HS-5 (cell line): ENCODE measurements at regions not wholly inside any gene's neighbourhood (a gene's known extent, or its start where the extent isn't known, plus 50 kb on each side); places are given as distances from the start of the nearest gene placed in this dataset.

Experiments
- DNase-seq: peaks from one replicate; pipeline ENCODE4 v3.0.0-alpha.2; 2012; ENCODE audit warnings: low read depth

DNA sequence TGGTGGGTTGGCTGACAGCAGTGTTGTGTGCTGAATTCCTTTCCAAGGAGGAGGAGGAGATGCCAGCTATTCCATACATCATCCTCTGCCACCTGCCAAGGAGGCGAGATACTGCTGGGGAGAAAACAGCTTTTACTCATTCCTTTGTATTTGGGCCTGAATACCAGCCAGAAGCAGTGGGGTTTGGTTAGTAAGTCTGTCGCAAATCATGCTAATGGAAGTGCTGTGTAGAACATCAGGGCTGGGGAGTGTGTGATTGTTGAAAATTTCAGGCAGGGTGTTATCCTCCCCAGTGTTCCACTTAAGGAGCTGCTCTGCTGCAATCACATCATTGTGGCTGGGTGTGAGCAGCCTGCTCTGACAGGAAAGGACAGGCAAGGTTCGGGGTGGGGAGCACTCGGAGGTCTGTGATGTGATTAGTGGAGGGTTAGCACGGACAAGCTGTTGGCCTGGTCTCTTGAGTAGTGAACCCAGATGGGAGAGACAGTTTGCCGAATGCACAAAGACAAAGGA lies 128.2 kb upstream of the DLX2 start:
- no peak for DNase-seq

DNA sequence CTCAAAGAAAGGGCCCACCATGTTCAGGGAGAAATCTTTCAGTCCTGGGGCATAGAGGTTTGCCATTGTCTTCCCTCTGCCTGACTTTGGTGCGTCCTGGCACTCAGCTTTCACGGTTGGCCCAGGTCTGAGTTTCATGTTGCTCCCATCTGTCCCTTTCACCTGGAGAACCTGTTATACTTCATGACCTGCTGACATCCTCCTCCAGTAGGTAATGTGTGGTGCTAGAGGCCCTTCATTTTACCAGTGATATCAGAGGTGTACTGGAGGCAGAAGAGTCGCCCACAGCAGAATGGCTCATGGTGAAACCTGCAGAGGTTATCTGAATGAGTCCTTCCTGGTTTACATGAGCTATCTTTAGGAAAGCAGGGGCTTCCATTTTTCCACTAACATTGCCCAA lies 128.8 kb upstream of the DLX2 start:
- DNase-seq, result no peak

GRCh38 chr2:172232708-172233396 lies 130.2 kb upstream of the DLX2 start:
- DNase-seq, result no peak

- DNase-seq, result no peak
Measured at GRCh38 chr2:172233987-172234715, 131.5 kb upstream of the DLX2 start.

DNA sequence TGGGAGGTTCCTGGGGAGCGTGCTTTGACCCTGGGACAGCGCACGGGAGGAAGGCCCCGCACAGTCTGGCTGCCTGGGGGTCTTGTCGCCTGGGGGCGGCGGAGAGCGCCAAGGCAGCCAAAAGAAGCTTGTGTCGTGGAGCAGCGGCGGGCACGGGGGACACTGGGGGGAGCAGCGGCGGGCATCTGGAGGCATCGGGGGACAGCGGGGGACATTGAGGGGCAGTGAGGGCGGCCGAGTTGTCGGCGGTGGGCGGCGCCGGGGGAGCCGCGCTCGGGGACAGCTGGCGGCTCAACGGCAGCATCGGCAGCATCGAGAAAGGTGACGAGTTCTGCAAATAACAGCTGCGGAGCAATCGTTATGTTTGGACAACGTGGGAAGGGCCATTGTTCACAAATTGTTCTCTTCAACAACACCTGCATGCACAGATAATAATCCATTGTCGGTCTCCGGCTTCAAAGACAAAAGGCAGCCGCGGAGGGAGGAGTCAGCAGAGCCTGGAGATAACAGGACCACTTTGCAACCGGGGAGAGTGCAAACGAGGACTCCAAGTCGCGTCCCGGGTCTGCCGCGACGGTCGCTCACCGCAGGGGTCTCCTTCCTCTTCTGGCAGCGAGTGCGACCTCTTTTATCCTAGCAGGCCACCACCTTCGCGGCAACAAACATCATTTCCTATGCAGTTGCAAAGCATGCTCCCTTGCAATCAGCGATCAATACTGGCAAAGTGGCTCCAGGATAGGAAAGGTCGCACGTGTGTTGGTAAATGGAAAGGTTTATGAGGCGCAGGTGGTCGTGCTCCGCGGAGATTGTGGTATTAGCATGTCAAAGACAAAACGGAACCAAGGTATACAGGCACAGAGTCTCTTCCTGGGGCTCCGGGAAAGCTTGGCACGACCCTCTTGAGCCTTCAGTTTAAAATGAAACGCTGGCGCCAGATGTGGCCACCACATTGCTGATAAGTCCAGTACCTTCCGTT lies 132.3 kb upstream of the DLX2 start:
- DNase-seq, result no peak

DNA sequence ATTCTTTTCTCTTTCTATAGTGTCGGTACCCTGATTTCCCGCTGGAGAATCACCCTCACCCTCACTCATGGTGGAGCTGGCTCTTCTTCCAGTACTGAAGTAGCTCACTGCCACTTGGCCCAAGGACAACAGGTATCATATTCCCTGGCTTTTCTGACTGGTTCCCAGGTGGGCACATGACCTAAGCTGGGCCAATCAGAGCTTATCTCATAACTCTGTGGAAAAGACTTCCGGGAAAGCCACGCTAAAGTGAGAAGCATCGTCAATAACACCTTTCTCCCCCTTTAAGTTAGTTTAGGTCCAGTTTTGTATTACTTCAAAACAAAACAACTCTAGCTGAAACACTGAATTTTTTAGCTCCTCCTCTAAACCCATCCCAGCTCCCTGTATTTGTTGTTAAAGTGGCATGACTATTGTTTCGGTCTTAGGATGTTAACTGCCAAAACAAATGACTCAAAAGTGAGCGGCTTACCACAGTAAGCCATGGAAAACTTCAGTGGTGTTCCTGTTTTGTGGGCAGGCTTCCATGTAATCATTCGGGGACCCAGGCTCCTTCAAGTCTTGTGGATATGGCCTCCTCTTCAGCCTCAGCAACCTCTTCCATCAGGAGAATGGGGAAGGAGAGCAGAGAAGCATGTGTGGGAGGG lies 137.4 kb upstream of the DLX2 start:
- DNase-seq, result no peak

DNA sequence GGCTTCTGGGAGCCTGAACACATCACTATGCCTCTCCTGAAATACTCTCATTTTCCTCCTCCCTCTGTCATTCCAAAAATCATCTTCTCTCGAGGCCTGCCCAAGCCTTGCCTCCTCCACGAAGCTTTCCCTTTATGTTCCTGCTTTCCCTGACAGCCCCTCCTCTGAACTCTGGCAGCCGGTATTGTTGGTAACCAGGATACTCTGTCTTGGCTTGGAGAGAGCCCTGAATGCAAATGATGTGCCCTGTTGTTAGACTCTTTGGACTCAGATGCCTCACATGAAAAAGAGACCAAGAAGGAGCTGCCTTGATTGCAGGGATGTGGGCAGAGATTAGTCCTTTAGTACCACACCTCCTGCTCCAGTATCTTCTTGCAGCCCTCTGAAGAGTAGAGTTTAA lies 138.5 kb upstream of the DLX2 start:
- no peak for DNase-seq

DNA sequence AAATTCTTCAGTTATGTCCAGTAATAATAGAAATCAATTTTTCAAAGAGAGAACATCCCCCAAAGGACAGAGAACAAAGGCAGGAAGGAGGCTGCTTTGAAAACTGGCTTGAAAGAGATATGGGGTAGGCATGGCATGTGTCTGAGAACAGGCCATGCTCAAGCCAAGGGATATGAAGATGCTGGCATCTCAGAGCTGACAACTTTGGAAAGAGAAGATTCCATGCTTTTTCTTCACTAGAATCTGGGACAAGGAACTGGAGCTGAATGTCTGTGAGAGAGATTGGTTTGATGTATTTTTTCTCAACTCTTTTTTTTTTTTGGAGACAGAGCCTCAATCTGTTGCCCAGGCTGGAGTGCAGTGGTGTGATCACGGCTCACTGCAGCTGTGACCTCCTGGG lies 139.8 kb upstream of the DLX2 start:
- no peak for DNase-seq

- no peak for DNase-seq
Measured at GRCh38 chr2:172242961-172243360, 140.3 kb upstream of the DLX2 start.

DNA sequence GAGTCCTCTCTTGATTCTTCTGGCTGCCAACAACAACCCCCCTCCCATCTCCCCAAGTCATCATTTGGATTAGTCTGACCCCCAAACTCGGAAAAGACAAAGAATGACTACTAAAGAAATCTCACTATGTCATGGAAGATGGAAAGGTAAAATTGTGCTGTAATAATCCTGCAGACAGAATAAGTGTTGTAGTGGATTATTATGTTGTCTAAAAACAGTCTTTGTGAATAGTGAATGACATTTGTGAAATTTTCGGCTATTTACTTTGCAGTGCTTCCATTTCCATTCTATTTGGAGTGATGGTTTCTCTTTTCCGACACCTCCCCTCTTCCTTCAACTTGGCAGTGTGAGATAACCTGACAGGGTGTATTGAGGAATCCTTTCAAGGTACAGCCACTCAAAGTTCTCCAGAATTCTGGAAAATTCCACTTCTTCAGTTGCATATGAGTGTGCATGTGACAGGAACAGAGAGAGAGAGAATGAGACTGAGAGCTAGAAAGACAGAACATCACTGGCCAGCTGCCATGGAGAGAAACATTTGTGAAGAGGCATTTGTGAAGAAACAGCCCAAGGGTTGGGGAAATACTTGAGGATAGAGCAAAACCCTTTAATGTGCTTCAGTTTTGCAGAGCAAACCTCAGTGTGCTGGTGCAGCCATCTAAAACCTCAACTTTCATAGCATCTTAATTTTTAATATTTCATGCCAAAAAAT lies 141.9 kb upstream of the DLX2 start:
- DNase-seq, result no peak

DNA sequence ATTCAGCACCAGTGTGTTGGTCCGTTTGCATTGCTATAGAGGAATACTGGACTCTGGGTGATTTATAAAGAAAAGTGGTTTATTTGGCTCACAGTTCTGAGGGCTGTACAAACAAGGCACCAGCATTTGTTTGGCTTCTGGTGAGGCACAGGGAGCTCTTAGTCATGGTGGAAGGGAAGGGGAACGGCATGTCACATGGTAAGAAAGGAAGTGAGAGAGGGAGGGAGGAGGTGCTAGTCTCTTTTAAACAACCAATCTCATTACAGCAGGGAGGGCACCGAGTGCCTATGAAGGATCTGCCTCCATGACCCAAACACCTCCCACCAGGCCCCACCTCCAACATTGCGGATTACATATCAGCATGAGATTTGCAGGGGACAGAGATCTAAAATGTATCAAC lies 143.9 kb upstream of the DLX2 start:
- DNase-seq, result no peak

DNA sequence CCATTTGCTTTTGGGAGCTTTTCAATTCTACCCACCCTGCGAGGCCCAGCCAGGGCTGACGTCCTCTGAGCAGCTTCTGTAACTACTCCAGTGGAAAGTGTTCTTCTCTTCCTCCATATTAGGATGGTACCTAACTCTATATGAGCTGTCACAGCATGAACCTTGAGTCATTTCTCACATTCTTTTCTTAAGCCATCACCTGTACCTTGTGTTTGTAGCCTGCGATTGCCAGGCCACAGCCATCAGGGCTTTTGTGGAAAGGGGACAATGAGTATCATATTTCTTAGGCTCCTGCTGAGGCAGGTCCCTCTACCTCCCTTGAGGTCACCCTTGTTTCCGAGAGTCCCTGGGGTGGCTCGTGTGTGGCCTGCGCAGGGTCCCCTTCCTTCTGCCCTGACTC lies 144.5 kb upstream of the DLX2 start:
- DNase-seq, result no peak

DNA sequence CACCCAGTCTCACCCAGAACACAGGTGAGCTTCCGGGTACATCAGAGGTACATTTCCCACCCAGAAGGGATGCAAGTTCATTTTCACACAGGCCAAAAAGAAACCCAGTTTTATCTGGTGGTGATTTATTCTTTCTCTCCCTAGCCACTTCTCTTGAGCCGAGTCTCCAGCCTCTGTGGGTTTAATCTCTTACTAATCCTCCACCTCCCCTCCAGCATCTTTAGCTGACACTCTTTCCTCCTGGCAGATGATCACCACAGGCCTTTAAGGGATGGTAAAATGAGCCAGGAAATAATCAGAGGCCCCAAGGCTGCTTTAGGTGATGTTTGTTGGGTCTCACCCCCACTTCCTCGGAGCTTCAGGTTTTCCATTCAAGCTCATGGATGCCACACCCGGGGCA lies 145.7 kb upstream of the DLX2 start:
- no peak for DNase-seq

DNA sequence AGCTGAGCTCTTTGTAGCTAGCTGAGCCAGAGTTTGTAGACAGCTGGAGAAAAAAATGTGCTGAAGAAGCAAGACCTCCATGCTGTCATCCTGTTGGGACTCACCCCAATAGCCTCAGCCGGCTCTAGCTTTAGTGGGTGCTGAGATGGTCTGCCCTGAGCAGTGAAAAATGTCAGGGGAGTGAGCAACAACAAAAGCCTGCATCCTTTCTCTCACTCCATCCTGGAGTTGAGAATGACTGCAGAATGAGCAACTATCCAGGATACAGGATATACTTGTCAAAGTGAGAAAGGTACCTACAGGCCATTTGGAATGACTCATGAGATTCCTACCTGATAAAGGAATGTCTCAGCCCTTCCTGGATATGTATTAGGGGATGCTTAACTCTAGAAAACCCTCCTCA lies 146.1 kb upstream of the DLX2 start:
- DNase-seq, result peak; percentile 68

DNA sequence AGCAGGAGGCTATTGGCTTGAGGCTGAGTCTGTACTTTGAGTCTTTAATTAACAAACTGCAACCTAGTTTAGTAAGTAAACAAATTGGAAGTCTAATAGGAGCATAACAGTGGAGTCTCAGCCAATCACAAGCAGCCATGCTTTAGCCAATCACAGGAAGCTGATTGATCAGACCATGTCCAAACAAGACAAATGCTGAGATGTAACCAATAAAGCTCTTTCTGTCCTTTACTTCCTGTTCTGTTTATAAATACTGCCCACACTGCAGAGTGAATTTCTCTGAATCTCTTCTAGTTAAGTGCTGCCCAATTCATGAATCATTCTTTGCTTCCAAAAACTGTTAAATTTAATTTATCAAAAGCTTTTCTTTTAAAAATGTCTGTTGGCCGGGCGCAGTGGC lies 146.6 kb upstream of the DLX2 start:
- DNase-seq, result no peak

DNA sequence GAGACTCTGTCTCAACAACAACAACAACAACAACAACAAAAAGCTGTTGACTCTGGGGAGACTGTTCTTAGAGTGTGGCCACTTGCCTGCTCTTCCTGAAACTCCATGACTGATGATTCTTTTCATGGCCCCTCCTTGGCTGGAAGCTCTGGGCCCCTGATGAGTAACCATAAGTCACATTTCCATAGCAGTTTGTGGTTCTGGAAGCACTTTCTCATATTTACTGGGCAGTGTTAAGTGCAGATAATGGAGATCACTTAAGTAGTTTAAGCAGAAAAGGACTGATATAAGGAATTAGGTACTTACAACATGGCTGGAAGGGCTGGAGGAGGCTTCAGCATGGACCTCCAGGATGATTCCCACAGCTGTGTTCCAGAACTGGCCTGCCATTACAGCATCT lies 147.3 kb upstream of the DLX2 start:
- DNase-seq, result peak; percentile 75

- DNase-seq, result peak; percentile 58
Measured at GRCh38 chr2:172251231-172251630, 148.5 kb upstream of the DLX2 start.

GRCh38 chr2:172252154-172252553 lies 149.5 kb upstream of the DLX2 start:
- DNase-seq, result no peak

GRCh38 chr2:172253190-172254052 lies 150.7 kb upstream of the DLX2 start:
- peak; percentile 99 for DNase-seq

- no peak for DNase-seq
Measured at GRCh38 chr2:172256886-172257285, 154.2 kb upstream of the DLX2 start.
